K562 (cell line): ENCODE measurements at regions not wholly inside any gene's neighbourhood (a gene's known extent, or its start where the extent isn't known, plus 50 kb on each side); places are given as distances from the start of the nearest gene placed in this dataset.

ENCODE experiments used
- ATAC-seq: fragments of 200-7000 bp; cut with Tn5 transposase; 3 replicates; pipeline ENCODE4 v1.9.1; 2020; ENCODE audit warnings: moderate library complexity
- BruUV-seq: library from RNA; stranded (reverse); fragments of 400-500 nt; replicated peaks from 2 replicates; lab custom pipeline; 2021; lab: Mats Ljungman, UMichigan
- CTCF ChIA-PET: fragments of 300-600 bp; formaldehyde crosslinking; extraction: SDS; loops from one replicate; lab custom pipeline; 2021; ENCODE audit warnings: low intra/inter-chr PET ratio; lab: Yijun Ruan, JAX
- POLR2A ChIA-PET: fragments of 300-600, 350-650 bp; sonication (Branson Sonifier 250); formaldehyde crosslinking; extraction: SDS; loops from one replicate; lab custom pipeline; 2021; ENCODE audit warnings: antibody characterized with exemption, inconsistent platforms; lab: Yijun Ruan, JAX
- DNase-seq, 4 experiments: peaks; one replicate each; pipeline versions ENCODE4 v3.0.0 to v3.0.0-alpha.2; 2011 to 2018; ENCODE audit warnings: low spot score in 3 of 4, mixed read lengths in 3 of 4; ENCODE audit errors: extremely low read depth in 1 of 4
- FAIRE-seq: peaks from 2 replicates; lab custom pipeline; 2011; peaks lifted over from hg19 to GRCh38; lab: Jason Lieb, UNC
- H2AFZ ChIP-seq: 2 replicates; pipeline ENCODE4 v1.6.0; 2011; ENCODE audit warnings: low read depth, low read length, control low read depth, inconsistent platforms
- H3K27ac ChIP-seq: fragments of 200-600 bp; 3 replicates; pipeline ENCODE4 v1.8.0; 2011; ENCODE audit warnings: low read depth, mild to moderate bottlenecking, control low read depth, inconsistent platforms, low read length, moderate library complexity, mixed read lengths; ENCODE audit errors: extremely low read depth
- H3K27me3 ChIP-seq, 2 experiments: fragments of 300-600 bp in 1 of 2; 2 replicates in 1 of 2; 3 replicates in 1 of 2; pipeline versions ENCODE4 v1.6.0 to v1.8.0; 2011; ENCODE audit warnings: inconsistent platforms in 2 of 2, low read length in 2 of 2, mild to moderate bottlenecking in 1 of 2, mixed read lengths in 1 of 2, moderate library complexity in 1 of 2; ENCODE audit not compliant: control insufficient read depth in 2 of 2, insufficient read depth in 2 of 2
- H3K36me3 ChIP-seq: fragments of 300-600 bp; 3 replicates; pipeline ENCODE4 v1.8.0; 2011; ENCODE audit warnings: mild to moderate bottlenecking, low read length, inconsistent platforms; ENCODE audit not compliant: control insufficient read depth, insufficient read depth
- H3K4me1 ChIP-seq, 2 experiments: fragments of 200-600 bp in 1 of 2; replicated peaks in 1 of 2; 2 replicates in 1 of 2; 3 replicates in 1 of 2; pipeline versions ENCODE4 v1.5.1 to v1.8.0; 2011; ENCODE audit warnings: inconsistent platforms in 2 of 2, low read length in 2 of 2, mild to moderate bottlenecking in 1 of 2, mixed read lengths in 1 of 2, moderate library complexity in 1 of 2; ENCODE audit not compliant: control insufficient read depth in 2 of 2, insufficient read depth in 2 of 2
- H3K4me2 ChIP-seq: 2 replicates; pipeline ENCODE4 v1.6.1; 2011; ENCODE audit warnings: low read length, control low read depth, inconsistent platforms, mixed read lengths; ENCODE audit not compliant: insufficient read depth
- H3K4me3 ChIP-seq: fragments of 200-600 bp; sonication (generic), shearing (Covaris generic); 2 replicates; pipeline ENCODE4 v1.5.1; 2016; ENCODE audit warnings: control low read depth, inconsistent platforms
- H3K79me2 ChIP-seq: fragments of 200-600 bp; 3 replicates; pipeline ENCODE4 v1.8.0; 2011; ENCODE audit warnings: low read length, inconsistent platforms; ENCODE audit not compliant: control insufficient read depth, insufficient read depth
- H3K9ac ChIP-seq, 2 experiments: 2 replicates each; pipeline versions ENCODE4 v1.6.0 to v1.6.1; 2011; ENCODE audit warnings: low read depth in 2 of 2, low read length in 2 of 2, control low read depth in 1 of 2, inconsistent platforms in 1 of 2, mild to moderate bottlenecking in 1 of 2, mixed read lengths in 1 of 2; ENCODE audit not compliant: insufficient read depth in 1 of 2
- H3K9me1 ChIP-seq: one replicate; pipeline ENCODE4 v1.6.0; 2011; ENCODE audit warnings: inconsistent platforms, mild to moderate bottlenecking, low read length, moderate library complexity; ENCODE audit not compliant: control insufficient read depth, insufficient read depth
- H3K9me3 ChIP-seq: replicated peaks from 2 replicates; pipeline ENCODE4 v1.5.1; 2011; ENCODE audit warnings: low read depth, low read length, inconsistent platforms; ENCODE audit not compliant: control insufficient read depth, insufficient read depth
- H4K20me1 ChIP-seq: replicated peaks from 2 replicates; pipeline ENCODE4 v1.6.1; 2011; ENCODE audit warnings: low read length, inconsistent platforms, mixed read lengths; ENCODE audit not compliant: control insufficient read depth, insufficient read depth
- MTA3 ChIP-seq: fragments of 450-650 bp; formaldehyde crosslinking; IDR thresholded peaks from 2 replicates; pipeline ENCODE4 v1.6.1; 2017; ENCODE audit warnings: mild to moderate bottlenecking, borderline replicate concordance
- XRCC4 ChIP-seq: IDR thresholded peaks from one replicate; pipeline ENCODE4 v1.6.1; 2011; ENCODE audit not compliant: insufficient read depth, insufficient read length; ENCODE audit errors: extremely low read depth
- ZSCAN29 ChIP-seq: fragments of 450-650 bp; IDR thresholded peaks from 2 replicates; pipeline ENCODE4 v1.6.1; 2017
- WGBS: fragments of 100-300 bp; shearing (Covaris generic); methylation state at CpG from one replicate; pipeline ENCODE4 v1.1.6; 2016; ENCODE audit warnings: low coverage, mixed read lengths; ENCODE audit not compliant: insufficient coverage; ENCODE audit errors: missing lambda C conversion rate; 5-methylcytosine and 5-hydroxymethylcytosine counted together
- in situ Hi-C: fragments of 300-500 bp; cut with MboI; formaldehyde crosslinking; loops from 4 replicates; pipeline ENCODE4 v1.15.0; 2018; ENCODE audit warnings: inconsistent platforms, mixed read lengths
- intact Hi-C: fragments of 100-400 bp; cut with micrococcal nuclease; formaldehyde crosslinking; loops from 2 replicates; pipeline ENCODE4 v1.14.2; 2022
- TF ChIP-seq, protein P1 (sequence below): sonication (generic); formaldehyde crosslinking; IDR thresholded peaks from 2 replicates; pipeline ENCODE4 v1.5.0; 2020; ENCODE audit warnings: missing genetic modification reagents
- TF ChIP-seq, protein P2 (sequence below), 2 experiments: IDR thresholded peaks; 2 replicates each; pipeline ENCODE4 v1.6.1; 2011; ENCODE audit warnings: borderline replicate concordance in 1 of 2, control low read depth in 1 of 2, low read depth in 1 of 2, low read length in 1 of 2, mild to moderate bottlenecking in 1 of 2, mixed read lengths in 1 of 2, moderate library complexity in 1 of 2; ENCODE audit not compliant: insufficient read depth in 1 of 2, insufficient read length in 1 of 2, poor library complexity in 1 of 2, severe bottlenecking in 1 of 2; ENCODE audit errors: extremely low read depth in 1 of 2
- TF ChIP-seq, protein P3 (sequence below): fragments of 200-800 bp; sonication (Bioruptor generic); IDR thresholded peaks from 2 replicates; pipeline ENCODE4 v1.6.1; 2016; ENCODE audit warnings: missing genetic modification characterization, missing compliant biosample characterization

DNA sequence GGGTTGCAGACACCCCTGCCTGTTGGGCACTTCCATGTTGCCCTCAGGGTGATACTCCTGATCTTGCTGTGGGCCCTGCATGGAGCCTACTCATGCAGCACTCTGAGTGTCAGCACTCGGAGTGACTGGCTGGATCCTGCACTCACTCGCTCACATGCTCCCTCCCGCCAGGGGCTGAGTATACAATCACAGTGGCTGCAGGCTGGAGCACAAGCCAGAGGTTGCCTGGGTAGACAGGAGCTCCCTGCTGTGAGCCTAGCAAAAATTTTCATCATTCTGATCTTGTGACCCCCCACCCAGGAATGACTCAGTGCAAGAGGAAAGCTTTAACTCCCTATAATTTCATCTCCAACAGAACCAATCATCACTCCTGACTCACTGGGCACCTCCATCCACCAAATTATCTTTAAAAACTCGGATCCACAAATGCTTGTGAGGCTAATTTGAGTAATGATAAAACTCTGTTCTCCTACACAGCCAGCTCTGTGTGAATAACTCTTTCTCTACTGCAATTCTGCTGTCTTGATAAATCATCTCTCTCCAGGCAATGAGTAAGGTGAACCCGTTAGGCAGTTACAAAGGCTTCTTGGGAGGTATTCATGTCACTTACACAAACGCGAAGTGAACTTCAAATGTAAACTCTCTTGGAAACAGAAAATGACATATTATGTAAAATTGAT lies 1180.8 kb upstream of the PABPC4L start:
- H3K79me2 ChIP-seq, result no peaks in the 10 kb centered on the region
- POLR2A ChIA-PET, result no interaction called here
- TF ChIP-seq, protein P1, sequence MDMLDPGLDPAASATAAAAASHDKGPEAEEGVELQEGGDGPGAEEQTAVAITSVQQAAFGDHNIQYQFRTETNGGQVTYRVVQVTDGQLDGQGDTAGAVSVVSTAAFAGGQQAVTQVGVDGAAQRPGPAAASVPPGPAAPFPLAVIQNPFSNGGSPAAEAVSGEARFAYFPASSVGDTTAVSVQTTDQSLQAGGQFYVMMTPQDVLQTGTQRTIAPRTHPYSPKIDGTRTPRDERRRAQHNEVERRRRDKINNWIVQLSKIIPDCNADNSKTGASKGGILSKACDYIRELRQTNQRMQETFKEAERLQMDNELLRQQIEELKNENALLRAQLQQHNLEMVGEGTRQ (CRISPR knock-in tag), result no peak
- TF ChIP-seq, protein P2, sequence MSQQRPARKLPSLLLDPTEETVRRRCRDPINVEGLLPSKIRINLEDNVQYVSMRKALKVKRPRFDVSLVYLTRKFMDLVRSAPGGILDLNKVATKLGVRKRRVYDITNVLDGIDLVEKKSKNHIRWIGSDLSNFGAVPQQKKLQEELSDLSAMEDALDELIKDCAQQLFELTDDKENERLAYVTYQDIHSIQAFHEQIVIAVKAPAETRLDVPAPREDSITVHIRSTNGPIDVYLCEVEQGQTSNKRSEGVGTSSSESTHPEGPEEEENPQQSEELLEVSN (IDR thresholded peaks at IDR 0.05; ENCODE audit: borderline replicate concordance in 1 of 2, extremely low read depth in 1 of 2, insufficient read depth in 1 of 2, insufficient read length in 1 of 2, low read depth in 1 of 2, low read length in 1 of 2, poor library complexity in 1 of 2, severe bottlenecking in 1 of 2), result no peak
- TF ChIP-seq, protein P3, sequence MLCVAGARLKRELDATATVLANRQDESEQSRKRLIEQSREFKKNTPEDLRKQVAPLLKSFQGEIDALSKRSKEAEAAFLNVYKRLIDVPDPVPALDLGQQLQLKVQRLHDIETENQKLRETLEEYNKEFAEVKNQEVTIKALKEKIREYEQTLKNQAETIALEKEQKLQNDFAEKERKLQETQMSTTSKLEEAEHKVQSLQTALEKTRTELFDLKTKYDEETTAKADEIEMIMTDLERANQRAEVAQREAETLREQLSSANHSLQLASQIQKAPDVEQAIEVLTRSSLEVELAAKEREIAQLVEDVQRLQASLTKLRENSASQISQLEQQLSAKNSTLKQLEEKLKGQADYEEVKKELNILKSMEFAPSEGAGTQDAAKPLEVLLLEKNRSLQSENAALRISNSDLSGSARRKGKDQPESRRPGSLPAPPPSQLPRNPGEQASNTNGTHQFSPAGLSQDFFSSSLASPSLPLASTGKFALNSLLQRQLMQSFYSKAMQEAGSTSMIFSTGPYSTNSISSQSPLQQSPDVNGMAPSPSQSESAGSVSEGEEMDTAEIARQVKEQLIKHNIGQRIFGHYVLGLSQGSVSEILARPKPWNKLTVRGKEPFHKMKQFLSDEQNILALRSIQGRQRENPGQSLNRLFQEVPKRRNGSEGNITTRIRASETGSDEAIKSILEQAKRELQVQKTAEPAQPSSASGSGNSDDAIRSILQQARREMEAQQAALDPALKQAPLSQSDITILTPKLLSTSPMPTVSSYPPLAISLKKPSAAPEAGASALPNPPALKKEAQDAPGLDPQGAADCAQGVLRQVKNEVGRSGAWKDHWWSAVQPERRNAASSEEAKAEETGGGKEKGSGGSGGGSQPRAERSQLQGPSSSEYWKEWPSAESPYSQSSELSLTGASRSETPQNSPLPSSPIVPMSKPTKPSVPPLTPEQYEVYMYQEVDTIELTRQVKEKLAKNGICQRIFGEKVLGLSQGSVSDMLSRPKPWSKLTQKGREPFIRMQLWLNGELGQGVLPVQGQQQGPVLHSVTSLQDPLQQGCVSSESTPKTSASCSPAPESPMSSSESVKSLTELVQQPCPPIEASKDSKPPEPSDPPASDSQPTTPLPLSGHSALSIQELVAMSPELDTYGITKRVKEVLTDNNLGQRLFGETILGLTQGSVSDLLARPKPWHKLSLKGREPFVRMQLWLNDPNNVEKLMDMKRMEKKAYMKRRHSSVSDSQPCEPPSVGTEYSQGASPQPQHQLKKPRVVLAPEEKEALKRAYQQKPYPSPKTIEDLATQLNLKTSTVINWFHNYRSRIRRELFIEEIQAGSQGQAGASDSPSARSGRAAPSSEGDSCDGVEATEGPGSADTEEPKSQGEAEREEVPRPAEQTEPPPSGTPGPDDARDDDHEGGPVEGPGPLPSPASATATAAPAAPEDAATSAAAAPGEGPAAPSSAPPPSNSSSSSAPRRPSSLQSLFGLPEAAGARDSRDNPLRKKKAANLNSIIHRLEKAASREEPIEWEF (CRISPR knock-in tag), result no peak
- TF ChIP-seq ZSCAN29 (no peak), XRCC4 (no peak), MTA3 (no peak)
- H3K4me1 ChIP-seq, result no peaks in the 10 kb centered on the region
- no peak for ATAC-seq
- in situ Hi-C loops, result no loop called here
- no peak overlapping the region for H3K27ac ChIP-seq
- H2AFZ ChIP-seq, result no peak overlapping the region
- BruUV-seq, result no TSS peak
- no peak overlapping the region for H3K4me3 ChIP-seq
- no peaks in the 10 kb centered on the region for H4K20me1 ChIP-seq
- no peak for FAIRE-seq
- 0% methylated on average over 7 of the region's 7 CpGs for WGBS
- H3K9me3 ChIP-seq, result no peaks in the 10 kb centered on the region
- H3K36me3 ChIP-seq, result no peaks in the 10 kb centered on the region
- no peaks in the 10 kb centered on the region for H3K9me1 ChIP-seq
- DNase-seq, result no peak
- no peak overlapping the region for H3K9ac ChIP-seq
- no peaks in the 10 kb centered on the region for H3K27me3 ChIP-seq
- intact Hi-C loops, result no loop called here
- CTCF ChIA-PET, result no interaction called here
- H3K4me2 ChIP-seq, result no peak overlapping the region
